ENCODE measurements at regions not wholly inside any gene's neighbourhood (a gene's known extent, or its start where the extent isn't known, plus 50 kb on each side); places are given as distances from the start of the nearest gene placed in this dataset.

DNA sequence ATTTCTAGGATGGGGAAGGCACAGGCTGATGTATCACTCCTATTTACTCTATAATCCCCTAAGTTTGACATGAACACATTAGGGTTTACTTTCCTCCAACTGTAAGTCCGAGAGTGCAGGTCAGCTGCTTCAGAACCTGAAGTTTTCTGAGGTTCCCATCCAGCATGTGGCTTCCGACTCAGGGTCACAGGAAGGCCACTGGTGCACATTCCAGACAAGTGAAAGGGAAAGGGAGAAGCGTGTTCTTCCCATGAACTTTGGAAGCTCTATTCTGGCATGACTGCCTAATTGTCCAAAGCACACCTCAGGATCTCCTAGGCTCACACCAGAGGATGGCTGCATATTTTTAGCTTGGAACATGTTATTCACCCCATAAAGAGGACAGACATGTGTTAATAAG, 602.6 kb downstream of the SEMA5A start:
- no peak for DNase-seq

DNA sequence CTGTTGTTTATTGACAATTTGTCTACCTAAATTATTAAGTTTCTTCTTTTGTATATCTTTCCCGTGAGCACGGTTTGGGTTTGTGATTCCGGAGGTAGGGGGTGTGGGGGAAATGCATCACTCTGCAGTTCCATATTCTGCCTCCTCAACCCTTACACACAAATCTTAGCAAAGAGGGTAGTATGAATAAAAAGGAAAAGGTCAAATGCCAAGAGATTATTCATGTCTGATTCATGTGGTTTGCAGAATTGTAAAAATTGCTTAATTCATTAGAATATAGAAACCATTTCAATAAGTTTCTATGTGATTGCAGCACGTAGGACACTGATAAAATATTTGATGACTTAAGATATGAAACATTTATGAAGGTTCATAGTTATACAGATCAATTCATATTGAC, 601.9 kb downstream of the SEMA5A start:
- DNase-seq, result no peak

DNA sequence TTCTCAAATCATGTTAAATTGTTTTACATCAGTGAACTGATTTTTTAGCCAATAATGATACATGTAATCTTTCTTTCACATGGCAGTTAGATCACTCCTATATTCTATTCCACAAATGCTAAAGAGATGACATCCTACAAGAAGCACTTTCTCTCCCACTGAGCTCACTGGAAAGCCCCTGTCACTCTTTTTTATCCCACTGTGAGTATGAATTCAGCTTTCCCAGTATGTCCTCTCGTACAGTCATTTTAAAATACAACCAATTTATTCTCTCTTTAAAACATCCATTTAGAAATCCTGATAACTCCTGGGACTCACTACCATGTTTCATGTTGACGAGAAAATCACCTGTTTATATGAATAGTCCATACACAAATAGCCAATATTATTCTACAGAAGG, 599.9 kb downstream of the SEMA5A start:
- DNase-seq, result no peak

DNA sequence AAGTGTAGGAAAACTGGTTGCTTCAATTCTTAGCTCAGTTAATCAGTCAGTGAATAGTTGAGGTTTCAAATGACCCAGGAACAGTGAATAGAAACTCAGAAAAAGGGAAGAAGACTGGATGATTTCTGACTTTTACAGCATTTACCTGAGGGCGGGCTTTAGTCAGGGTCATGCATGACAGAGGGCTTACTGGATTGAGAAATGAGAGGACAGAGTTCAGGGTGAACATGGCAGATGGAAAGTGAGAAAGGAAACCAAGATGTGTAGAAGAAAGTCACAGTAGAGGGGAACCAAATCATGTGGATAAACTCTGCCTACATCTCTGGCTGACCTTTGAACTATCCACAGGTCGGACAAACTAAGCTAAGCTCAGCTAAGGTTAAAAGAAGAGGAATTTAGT, 596.0 kb downstream of the SEMA5A start:
- DNase-seq, result no peak

DNA sequence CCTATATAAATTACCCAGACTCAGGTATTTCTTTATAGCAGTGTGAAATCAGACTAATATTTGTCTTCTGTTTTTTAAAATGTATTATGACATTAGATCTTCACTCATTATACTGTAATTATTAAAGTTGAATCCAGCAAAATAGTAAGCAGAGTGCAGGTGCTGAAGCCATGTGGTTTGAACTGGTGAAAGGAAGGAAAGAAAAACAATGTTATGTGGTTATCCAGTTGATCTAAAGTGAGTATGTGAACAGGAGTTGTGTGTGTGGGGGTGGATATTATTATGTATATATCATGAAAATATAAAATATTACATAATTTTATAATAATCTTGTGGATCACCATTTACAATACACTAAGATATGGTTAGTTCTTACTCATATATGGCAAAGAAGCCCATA, 593.7 kb downstream of the SEMA5A start:
- DNase-seq, result no peak

DNA sequence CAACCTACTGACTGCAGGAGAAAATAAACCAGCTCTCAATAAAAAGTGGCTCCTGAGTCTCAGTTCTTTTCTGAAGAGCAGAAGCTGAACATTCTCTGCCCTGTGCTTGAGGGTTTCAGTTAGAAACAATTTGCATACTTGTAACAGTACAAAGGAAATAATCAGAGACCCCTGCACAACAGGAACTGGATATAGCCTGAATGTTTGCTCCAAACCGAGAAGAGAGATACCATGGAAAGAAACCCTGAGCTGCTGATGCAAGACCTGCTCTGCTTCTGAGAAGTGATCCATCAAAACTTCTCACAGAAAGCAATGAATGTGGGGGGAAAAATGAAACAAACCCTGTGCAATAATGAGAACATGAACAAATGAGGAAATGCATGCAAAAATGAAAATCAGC, 592.9 kb downstream of the SEMA5A start:
- DNase-seq, result no peak

DNA sequence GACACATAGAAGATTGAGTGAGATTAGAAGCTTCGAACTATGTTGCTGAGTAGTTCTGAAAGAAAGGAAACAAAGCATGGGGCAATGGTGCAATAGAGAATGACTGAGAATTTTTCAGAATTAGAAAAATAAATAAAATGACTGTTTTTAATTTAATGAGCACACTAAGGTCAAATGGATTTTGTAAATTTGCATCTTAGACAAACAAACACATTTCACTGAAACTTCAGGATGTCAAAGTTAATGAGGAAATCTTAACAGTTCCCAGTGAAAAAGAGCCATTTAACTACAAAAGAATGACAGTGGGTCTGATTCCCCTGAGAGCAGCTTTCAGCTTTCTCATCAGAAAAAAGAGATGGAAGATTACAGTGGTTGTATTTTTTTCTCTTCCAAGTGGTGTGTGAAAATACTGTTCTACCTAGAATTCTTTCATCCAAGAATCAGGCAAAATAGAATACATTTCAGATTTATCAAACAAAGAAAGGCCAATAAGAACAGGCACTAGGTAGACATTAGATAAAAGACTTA, 591.9 kb downstream of the SEMA5A start:
- no peak for DNase-seq

DNA sequence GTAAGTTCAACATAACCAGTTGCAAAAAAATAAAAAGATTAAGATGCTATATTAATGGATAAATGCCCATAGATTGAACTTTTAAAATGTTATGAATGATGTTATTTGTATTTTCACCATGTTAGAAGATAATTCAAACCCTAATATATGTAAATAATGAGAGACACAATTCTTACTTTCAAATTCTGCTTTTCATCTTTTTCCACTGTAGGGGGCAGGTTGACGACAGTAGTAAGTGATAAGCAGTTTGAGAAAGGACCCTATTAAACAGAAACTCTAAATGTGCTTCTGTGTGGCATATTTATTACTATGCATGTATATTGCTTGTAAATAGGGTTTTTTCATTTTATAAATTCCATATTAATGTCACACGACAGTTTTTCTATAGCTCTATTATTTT, 591.1 kb downstream of the SEMA5A start:
- no peak for DNase-seq

DNA sequence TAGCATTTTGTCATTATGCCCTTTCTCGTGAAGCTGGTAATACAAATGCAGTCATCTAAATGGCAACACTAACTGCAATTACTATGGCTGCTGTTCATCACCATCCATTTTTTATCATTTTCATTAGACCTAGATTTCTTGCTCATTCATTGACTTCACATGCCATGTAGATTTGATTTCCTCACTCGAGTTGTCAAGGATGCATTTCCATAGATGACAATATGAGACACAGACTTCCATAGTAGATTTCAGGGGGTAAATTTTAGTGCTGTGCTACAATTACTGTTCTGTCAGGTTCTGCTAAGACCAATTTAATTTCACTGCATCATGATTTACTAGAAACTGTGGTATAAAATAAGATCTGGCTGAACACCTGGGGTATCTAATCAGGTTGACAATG, 589.2 kb downstream of the SEMA5A start:
- DNase-seq, result no peak

DNA sequence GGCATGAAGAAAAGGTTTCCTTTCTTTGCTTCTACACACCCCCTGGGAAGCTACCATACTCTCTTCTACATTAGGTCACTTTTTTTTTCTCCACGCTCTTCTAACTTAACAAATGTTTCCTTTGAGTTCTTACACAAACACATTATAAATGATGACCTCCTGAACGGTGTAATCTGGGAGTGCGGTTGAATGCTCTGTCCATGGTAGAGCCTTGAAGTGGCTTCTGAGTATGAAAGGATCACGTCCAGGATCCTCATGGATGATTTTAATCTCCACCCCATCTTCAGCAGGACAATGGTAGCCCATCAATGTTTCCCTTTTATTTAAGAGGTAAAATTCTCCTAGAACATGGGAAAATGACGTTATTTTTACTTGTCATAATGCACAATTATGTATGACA, 587.3 kb downstream of the SEMA5A start:
- no peak for DNase-seq

DNA sequence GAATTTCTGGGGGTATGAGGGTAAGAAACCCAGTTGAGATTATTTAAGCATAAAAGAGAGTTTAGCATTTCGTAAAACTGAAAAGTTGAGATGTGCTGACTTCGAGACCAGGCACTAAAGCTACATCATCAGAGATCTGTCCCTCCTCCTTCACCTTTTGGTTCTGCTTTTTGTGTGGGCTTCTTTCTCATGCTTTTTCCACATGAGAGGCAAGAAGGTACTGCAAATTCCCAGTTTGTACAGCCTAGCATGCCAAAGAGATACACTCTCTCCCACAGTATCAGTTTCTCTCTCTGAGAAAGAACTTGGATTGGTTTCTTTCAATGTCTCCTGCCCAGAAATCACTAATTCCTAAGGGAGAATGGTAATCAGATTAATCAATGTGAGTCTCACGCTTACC, 584.7 kb downstream of the SEMA5A start:
- DNase-seq, result no peak

DNA sequence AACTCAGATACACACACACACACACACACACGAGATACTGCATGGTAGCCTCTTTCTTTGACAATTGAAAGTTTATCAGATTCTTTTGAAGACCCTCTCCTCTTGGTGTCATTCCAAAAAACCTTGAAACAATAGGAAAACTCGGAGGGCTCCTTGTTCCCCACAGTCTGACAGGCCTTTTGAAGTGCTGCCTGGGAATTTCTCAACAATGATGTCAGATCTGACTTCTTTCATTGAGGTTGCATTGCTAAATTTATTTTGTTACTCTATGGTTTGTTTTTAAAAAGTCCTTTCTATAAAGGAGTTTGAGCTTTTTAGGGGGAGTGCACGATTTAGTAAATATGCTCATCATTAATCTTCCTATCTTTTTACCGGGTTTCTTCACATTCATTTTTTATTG, 583.9 kb downstream of the SEMA5A start:
- DNase-seq, result no peak

DNA sequence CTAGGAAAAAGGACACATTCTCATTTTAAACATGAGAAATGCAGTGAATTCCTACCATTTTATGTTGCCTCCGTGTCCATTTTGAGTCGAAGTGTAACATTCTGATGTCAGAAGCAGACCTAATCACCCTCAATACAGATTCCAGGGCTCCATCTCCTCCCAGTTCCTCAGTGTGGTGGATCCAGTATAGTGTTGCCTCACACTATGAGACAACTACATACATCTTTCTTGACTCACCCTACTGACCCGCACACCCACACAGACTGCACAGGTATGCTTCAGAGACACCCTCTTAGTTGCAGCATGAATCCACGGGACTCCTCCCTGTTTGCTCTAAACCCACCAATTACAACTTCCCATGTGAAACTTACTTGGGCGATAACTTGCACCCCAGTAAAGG, 564.9 kb downstream of the SEMA5A start:
- no peak for DNase-seq

DNA sequence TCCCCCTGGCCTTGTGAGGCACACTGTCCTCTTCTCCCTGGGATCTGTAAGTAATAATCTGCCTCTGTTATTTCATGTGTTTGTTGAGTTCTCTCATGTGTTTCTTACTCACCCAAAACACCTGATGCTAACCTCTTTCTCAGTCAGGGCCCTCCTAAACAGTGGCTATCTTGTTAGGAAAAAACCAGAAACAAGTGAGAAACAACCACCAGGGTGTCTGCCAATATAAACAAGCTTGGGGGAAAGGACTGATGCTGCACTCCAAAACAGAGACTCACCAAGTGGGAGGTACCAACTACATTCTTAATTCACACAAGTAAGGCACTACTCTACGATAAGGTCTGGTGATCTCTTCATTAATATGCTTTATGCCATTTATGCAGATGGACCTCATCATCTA, 564.4 kb downstream of the SEMA5A start:
- DNase-seq, result no peak

DNA sequence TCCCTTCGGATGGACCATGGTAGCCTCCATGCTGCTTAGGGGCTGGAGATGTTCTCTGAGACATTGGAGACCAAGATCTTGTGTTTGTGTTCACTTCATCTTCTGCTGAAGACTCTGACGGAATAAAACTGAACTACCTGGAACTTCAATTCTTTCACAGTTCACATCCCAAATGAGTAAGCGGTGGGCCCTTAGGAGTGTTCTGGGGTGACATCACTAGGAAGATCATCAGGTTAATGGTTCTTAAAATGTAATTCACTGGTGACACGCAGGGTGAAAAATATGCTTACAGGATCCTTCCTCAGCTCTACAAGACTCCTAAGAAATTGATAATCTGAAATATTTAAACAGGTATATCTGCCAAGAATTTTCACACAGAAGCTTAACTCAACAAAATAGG, 561.5 kb downstream of the SEMA5A start:
- DNase-seq, result no peak

Data from stimulated activated CD4-positive, alpha-beta T cell treated with anti-CD3 and anti-CD28 coated beads, Interleukin-4, amount 100 ng/mL, for 1 hour (primary cell).